ENCODE measurements at regions not wholly inside any gene's neighbourhood (a gene's known extent, or its start where the extent isn't known, plus 50 kb on each side); places are given as distances from the start of the nearest gene placed in this dataset.
"Not testable (repeated sequence)": the region's sequence is repeated elsewhere in the genome, so short reads cannot be mapped to it uniquely, and the experiment has no call there.

DNA sequence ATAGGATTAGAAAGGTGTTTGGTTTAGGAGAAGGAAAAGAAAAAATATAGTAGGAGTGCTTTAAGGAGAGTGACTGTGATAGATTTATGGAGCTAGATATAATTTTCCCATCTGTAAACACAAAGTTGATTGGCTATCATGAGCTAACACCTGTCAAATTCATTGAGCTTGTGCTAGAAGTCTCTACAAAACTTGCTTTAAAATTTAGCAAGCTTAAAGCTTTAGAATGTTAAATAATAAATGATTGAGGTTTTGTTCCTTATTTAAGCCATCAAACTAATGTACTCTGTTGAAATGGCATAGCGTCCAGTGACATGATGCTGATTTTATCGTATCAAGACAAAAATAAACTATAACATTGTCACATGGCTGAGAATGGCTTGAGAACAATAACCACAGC lies 1497.4 kb upstream of the DDX18 start:
- ATAC-seq (ENCODE audit: insufficient read depth, low read depth), result no peak
- no peaks in the 10 kb centered on the region for H3K27me3 ChIP-seq (ENCODE audit: insufficient read depth, low read length, poor library complexity)
- no peak overlapping the region for H3K4me3 ChIP-seq (ENCODE audit: low read depth in 1 of 2, low read length in 2 of 2)
- H3K4me2 ChIP-seq (ENCODE audit: insufficient read depth, low read length), result no peak overlapping the region
- H4K20me1 ChIP-seq (ENCODE audit: insufficient read depth, low read length), result no peaks in the 10 kb centered on the region
- no peaks in the 10 kb centered on the region for H3K9me3 ChIP-seq (ENCODE audit: insufficient read depth, low read length, severe bottlenecking)
- TF ChIP-seq CTCF (IDR thresholded peaks at IDR 0.05; ENCODE audit: borderline replicate concordance, extremely low read depth, low read length, poor library complexity, severe bottlenecking) (no peak), EZH2 (IDR thresholded peaks at IDR 0.05; ENCODE audit: borderline replicate concordance, low read depth, low read length, severe bottlenecking) (no peak)
- no peaks in the 10 kb centered on the region for H3K4me1 ChIP-seq (ENCODE audit: insufficient read depth, low read length)
- no peak overlapping the region for H3K27ac ChIP-seq (ENCODE audit: low read length)
- no peak overlapping the region for H3K9ac ChIP-seq (ENCODE audit: low read depth, low read length)
- no peaks in the 10 kb centered on the region for H3K79me2 ChIP-seq (ENCODE audit: insufficient read depth, low read length)
- H3K36me3 ChIP-seq (ENCODE audit: insufficient read depth, low read length), result no peaks in the 10 kb centered on the region
- H2AFZ ChIP-seq (ENCODE audit: low read depth, low read length), result no peak overlapping the region
- no peak for DNase-seq

DNA sequence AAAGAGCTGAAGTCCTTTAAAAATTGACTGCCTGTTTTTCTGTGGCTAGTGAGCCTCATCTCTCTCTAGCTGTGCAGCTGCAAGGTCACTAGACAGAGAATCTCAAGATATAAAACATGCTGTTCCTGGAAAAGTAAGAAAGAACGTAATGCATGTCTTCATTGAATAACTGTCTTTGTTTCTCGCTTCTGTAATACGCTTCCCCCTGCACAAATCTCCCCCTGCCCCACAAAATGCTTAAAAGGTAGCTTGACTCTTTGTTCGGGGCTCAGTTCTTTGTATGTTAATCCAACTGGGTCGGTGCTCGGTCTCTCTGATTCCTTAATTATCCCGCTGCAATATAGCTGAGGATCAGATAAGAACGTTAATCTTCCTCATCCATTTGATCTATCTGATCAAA lies 1495.9 kb upstream of the DDX18 start:
- not testable (repeated sequence) for H3K36me3 ChIP-seq (ENCODE audit: insufficient read depth, low read length); H4K20me1 ChIP-seq (ENCODE audit: insufficient read depth, low read length); H3K4me3 ChIP-seq (ENCODE audit: low read depth in 1 of 2, low read length in 2 of 2); H3K9ac ChIP-seq (ENCODE audit: low read depth, low read length); H3K9me3 ChIP-seq (ENCODE audit: insufficient read depth, low read length, severe bottlenecking); H3K79me2 ChIP-seq (ENCODE audit: insufficient read depth, low read length); H3K27ac ChIP-seq (ENCODE audit: low read length); H3K4me1 ChIP-seq (ENCODE audit: insufficient read depth, low read length); H2AFZ ChIP-seq (ENCODE audit: low read depth, low read length); DNase-seq; H3K27me3 ChIP-seq (ENCODE audit: insufficient read depth, low read length, poor library complexity); ATAC-seq (ENCODE audit: insufficient read depth, low read depth); H3K4me2 ChIP-seq (ENCODE audit: insufficient read depth, low read length)

DNA sequence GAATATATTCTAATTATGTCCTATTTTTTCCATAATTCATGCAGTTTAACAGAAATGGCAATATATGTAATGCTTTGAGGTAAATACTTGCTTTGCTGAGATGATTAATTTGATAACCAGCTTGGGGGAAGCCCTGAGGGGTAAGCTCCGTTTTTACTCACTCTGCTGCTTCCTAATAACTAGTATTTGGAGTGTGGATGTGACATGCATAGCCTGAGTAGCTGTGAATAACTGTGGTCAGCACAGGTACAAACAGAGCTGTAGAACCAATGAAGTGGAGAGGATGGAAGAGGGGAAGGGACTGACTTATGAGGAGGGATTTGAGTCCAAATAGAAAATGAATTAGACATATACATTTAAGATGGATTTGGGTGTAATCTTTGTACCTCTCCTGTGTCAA lies 1495.5 kb upstream of the DDX18 start:
- H2AFZ ChIP-seq (ENCODE audit: low read depth, low read length), result no peak overlapping the region
- no peak overlapping the region for H3K4me3 ChIP-seq (ENCODE audit: low read depth in 1 of 2, low read length in 2 of 2)
- H3K9me3 ChIP-seq (ENCODE audit: insufficient read depth, low read length, severe bottlenecking), result no peaks in the 10 kb centered on the region
- H3K4me1 ChIP-seq (ENCODE audit: insufficient read depth, low read length), result no peaks in the 10 kb centered on the region
- DNase-seq (no peak), ATAC-seq (ENCODE audit: insufficient read depth, low read depth) (no peak)
- H3K4me2 ChIP-seq (ENCODE audit: insufficient read depth, low read length), result no peak overlapping the region
- no peaks in the 10 kb centered on the region for H4K20me1 ChIP-seq (ENCODE audit: insufficient read depth, low read length)
- TF ChIP-seq CTCF (IDR thresholded peaks at IDR 0.05; ENCODE audit: borderline replicate concordance, extremely low read depth, low read length, poor library complexity, severe bottlenecking), result no peak
- TF ChIP-seq EZH2 (IDR thresholded peaks at IDR 0.05; ENCODE audit: borderline replicate concordance, low read depth, low read length, severe bottlenecking), result no peak
- H3K27ac ChIP-seq (ENCODE audit: low read length), result no peak overlapping the region
- no peaks in the 10 kb centered on the region for H3K36me3 ChIP-seq (ENCODE audit: insufficient read depth, low read length)
- no peaks in the 10 kb centered on the region for H3K79me2 ChIP-seq (ENCODE audit: insufficient read depth, low read length)
- H3K9ac ChIP-seq (ENCODE audit: low read depth, low read length), result no peak overlapping the region
- no peaks in the 10 kb centered on the region for H3K27me3 ChIP-seq (ENCODE audit: insufficient read depth, low read length, poor library complexity)

- DNase-seq, result no peak
- Histone ChIP-seq H3K27ac (ENCODE audit: low read length) (no peak overlapping the region), H3K36me3 (ENCODE audit: insufficient read depth, low read length) (no peaks in the 10 kb centered on the region), H3K79me2 (ENCODE audit: insufficient read depth, low read length) (no peaks in the 10 kb centered on the region), H3K27me3 (ENCODE audit: insufficient read depth, low read length, poor library complexity) (no peaks in the 10 kb centered on the region), H3K4me2 (ENCODE audit: insufficient read depth, low read length) (no peak overlapping the region), H3K9me3 (ENCODE audit: insufficient read depth, low read length, severe bottlenecking) (no peaks in the 10 kb centered on the region), H3K4me1 (ENCODE audit: insufficient read depth, low read length) (no peaks in the 10 kb centered on the region), H4K20me1 (ENCODE audit: insufficient read depth, low read length) (no peaks in the 10 kb centered on the region), H3K9ac (ENCODE audit: low read depth, low read length) (no peak overlapping the region), H2AFZ (ENCODE audit: low read depth, low read length) (no peak overlapping the region), H3K4me3 (ENCODE audit: low read depth in 1 of 2, low read length in 2 of 2) (no peak overlapping the region)
- TF ChIP-seq CTCF (IDR thresholded peaks at IDR 0.05; ENCODE audit: borderline replicate concordance, extremely low read depth, low read length, poor library complexity, severe bottlenecking) (no peak), EZH2 (IDR thresholded peaks at IDR 0.05; ENCODE audit: borderline replicate concordance, low read depth, low read length, severe bottlenecking) (no peak)
- ATAC-seq (ENCODE audit: insufficient read depth, low read depth), result no peak
Observed at GRCh38 chr2:116319935-116320334, 1494.6 kb upstream of the DDX18 start.

Data from DND-41 (cell line).